Peyer's patch (tissue), 4 donors: ENCODE measurements at regions not wholly inside any gene's neighbourhood (a gene's known extent, or its start where the extent isn't known, plus 50 kb on each side); places are given as distances from the start of the nearest gene placed in this dataset.

ENCODE experiments used
- CTCF ChIP-seq, 6 experiments: fragments of 450-650 bp in 4 of 6; fragments of 200-600 bp in 2 of 6; sonication (generic) in 1 of 6; IDR thresholded peaks; one replicate each; pipeline ENCODE4 v1.5.1; 2017 to 2019; ENCODE audit warnings: antibody characterized with exemption in 6 of 6, mild to moderate bottlenecking in 3 of 6, moderate library complexity in 1 of 6
- POLR2A ChIP-seq, 2 donors: fragments of 450-650 bp; IDR thresholded peaks; one replicate each; pipeline ENCODE4 v1.5.1; 2017; ENCODE audit warnings: antibody characterized with exemption in 2 of 2, mild to moderate bottlenecking in 2 of 2, moderate library complexity in 2 of 2

GRCh38 chr2:134136731-134137130 is 117.1 kb upstream of the MGAT5 start:
- TF ChIP-seq CTCF (IDR thresholded peaks at IDR 0.05) = no peak
- no peak for TF ChIP-seq POLR2A (IDR thresholded peaks at IDR 0.05)
